ENCODE measurements at regions not wholly inside any gene's neighbourhood (a gene's known extent, or its start where the extent isn't known, plus 50 kb on each side); places are given as distances from the start of the nearest gene placed in this dataset.

- H3K36me3 Mint-ChIP-seq, result peaks cover 19% of the 10 kb centered on the region
- ChIA-PET POLR2A (no interaction called here), CTCF (interaction anchor here (0.7 to 2.5 kb wide), 5 partner anchors 14 to 519 kb away, joined by 3 to 15 read pairs (median 4); no protein-coding TSS in a partner anchor)
- H3K27ac Mint-ChIP-seq, result peak overlapping the region; percentile 94
- H3K9me3 Mint-ChIP-seq, result peaks cover 29% of the 10 kb centered on the region
- no peak for DNase-seq (ENCODE audit: low spot score)
- TF ChIP-seq ZNF232 (CRISPR knock-in tag; IDR thresholded peaks at IDR 0.05) (no peak), GRHL2 (CRISPR knock-in tag; IDR thresholded peaks at IDR 0.05; ENCODE audit: insufficient replicate concordance, severe bottlenecking) (no peak), FOXP1 (CRISPR knock-in tag; IDR thresholded peaks at IDR 0.05; ENCODE audit: borderline replicate concordance) (no peak), GTF2I (CRISPR knock-in tag; conservative IDR thresholded peaks at IDR 0.05) (no peak), ZSCAN18 (CRISPR knock-in tag; IDR thresholded peaks at IDR 0.05) (no peak), E2F5 (CRISPR knock-in tag; IDR thresholded peaks at IDR 0.05) (no peak), NR2C2 (CRISPR knock-in tag; IDR thresholded peaks at IDR 0.05) (no peak), CREB1 (CRISPR knock-in tag; IDR thresholded peaks at IDR 0.05) (no peak), JUN (CRISPR knock-in tag; IDR thresholded peaks at IDR 0.05) (no peak), CDX4 (CRISPR knock-in tag; IDR thresholded peaks at IDR 0.05; ENCODE audit: borderline replicate concordance) (no peak), NFATC4 (CRISPR knock-in tag; IDR thresholded peaks at IDR 0.05) (no peak), IRF1 (CRISPR knock-in tag; IDR thresholded peaks at IDR 0.05) (no peak)
- peaks cover 16% of the 10 kb centered on the region for H3K27me3 Mint-ChIP-seq (ENCODE audit: low read depth)
- peaks cover 46% of the 10 kb centered on the region for H3K4me1 Mint-ChIP-seq
- no peak overlapping the region for H3K4me3 Mint-ChIP-seq
- ATAC-seq, result no peak
These were observed 100.6 kb upstream of the ARL4C start for GRCh38 chr2:234597576-234597861.

- ATAC-seq (peak; percentile 75), DNase-seq (ENCODE audit: low spot score) (no peak)
- Mint-ChIP-seq H3K4me1 (peaks cover 46% of the 10 kb centered on the region), H3K36me3 (peaks cover 13% of the 10 kb centered on the region), H3K4me3 (no peak overlapping the region), H3K9me3 (peaks cover 24% of the 10 kb centered on the region), H3K27ac (peak overlapping the region; percentile 94), H3K27me3 (ENCODE audit: low read depth) (peaks cover 16% of the 10 kb centered on the region)
- ChIA-PET POLR2A (interaction anchor here (0.6 kb wide), 1 partner anchor 520 kb away, joined by 3 read pairs; no protein-coding TSS in a partner anchor), CTCF (interaction anchor here (0.5 to 2.5 kb wide), 9 partner anchors 14 to 520 kb away, joined by 3 to 15 read pairs (median 3); no protein-coding TSS in a partner anchor)
- TF ChIP-seq ZNF532 (CRISPR knock-in tag; IDR thresholded peaks at IDR 0.05; ENCODE audit: borderline replicate concordance), result peak; percentile 28; the same call in 1 of the 2 replicates
- TF ChIP-seq ZNF423 (CRISPR knock-in tag; IDR thresholded peaks at IDR 0.05), result peak; percentile 78
- TF ChIP-seq ZBTB21 (CRISPR knock-in tag; IDR thresholded peaks at IDR 0.05; ENCODE audit: borderline replicate concordance), result 0 out of 2 replicates have a peak, but pooled peaks have one; percentile 12
- peak; percentile 77 for TF ChIP-seq TEAD1 (CRISPR knock-in tag; IDR thresholded peaks at IDR 0.05)
- no peak for TF ChIP-seq ATF1 (CRISPR knock-in tag; IDR thresholded peaks at IDR 0.05)
- no peak for TF ChIP-seq GTF2I (CRISPR knock-in tag; conservative IDR thresholded peaks at IDR 0.05)
- no peak for TF ChIP-seq ERG (CRISPR knock-in tag; IDR thresholded peaks at IDR 0.05)
- TF ChIP-seq ZBTB43 (CRISPR knock-in tag; IDR thresholded peaks at IDR 0.05), result 0 out of 2 replicates have a peak, but pooled peaks have one; percentile 38
These were observed 100.1 kb upstream of the ARL4C start for GRCh38 chr2:234596696-234597575.

Measured in WTC11 (cell line).